ENCODE measurements at regions not wholly inside any gene's neighbourhood (a gene's known extent, or its start where the extent isn't known, plus 50 kb on each side); places are given as distances from the start of the nearest gene placed in this dataset.

GRCh38 chr17:65314212-65314611 lies 177.0 kb downstream of the RGS9 start:
- TF ChIP-seq POLR2AphosphoS5 (IDR thresholded peaks at IDR 0.05) (no peak), POLR2A (IDR thresholded peaks at IDR 0.05) (no peak), CTCF (IDR thresholded peaks at IDR 0.05) (no peak)

Measured in breast epithelium (tissue), 3 donors.